Upper lobe of right lung (tissue), 1 donor: ENCODE measurements at regions not wholly inside any gene's neighbourhood (a gene's known extent, or its start where the extent isn't known, plus 50 kb on each side); places are given as distances from the start of the nearest gene placed in this dataset. TPM values are rescaled to one million over a fixed set of nuclear protein-coding genes. Genes with fewer than 3 reads are reported as not detected.
"Not testable (repeated sequence)": the region's sequence is repeated elsewhere in the genome, so short reads cannot be mapped to it uniquely, and the experiment has no call there.

Source experiments
- ATAC-seq: fragments of 200-7000 bp; cut with Tn5 transposase; one replicate; pipeline ENCODE4 v1.9.1; 2020; ENCODE audit warnings: mild to moderate bottlenecking, moderate library complexity
- DNase-seq: peaks from one replicate; pipeline ENCODE4 v3.0.0-alpha.2; 2020
- H3K27ac ChIP-seq: fragments of 200-600 bp; one replicate; pipeline ENCODE4 v1.8.0; 2022
- H3K27me3 ChIP-seq: fragments of 200-600 bp; one replicate; pipeline ENCODE4 v1.8.0; 2022; ENCODE audit warnings: mild to moderate bottlenecking
- H3K36me3 ChIP-seq: fragments of 200-600 bp; one replicate; pipeline ENCODE4 v1.8.0; 2022
- H3K4me1 ChIP-seq: fragments of 200-600 bp; one replicate; pipeline ENCODE4 v1.8.0; 2022
- H3K4me3 ChIP-seq: fragments of 200-600 bp; one replicate; pipeline ENCODE4 v1.8.0; 2022; ENCODE audit warnings: mild to moderate bottlenecking
- H3K9me3 ChIP-seq: fragments of 200-600 bp; one replicate; pipeline ENCODE4 v1.8.0; 2022
- intact Hi-C: fragments of 100-400 bp; cut with DNase I; formaldehyde crosslinking; loops from one replicate; pipeline ENCODE4 v1.11.0; 2022
- microRNA-seq: library from miRNA; unstranded; fragments of <30 nt; microRNA quantifications from one replicate; pipeline ENCODE4 v1.2.0, GENCODE V29; 2020; ENCODE audit warnings: borderline microRNAs expressed
- TF ChIP-seq, protein P1 (sequence below): fragments of 200-600 bp; IDR thresholded peaks from one replicate; pipeline ENCODE4 v1.8.0; 2022; ENCODE audit warnings: antibody characterized with exemption
- donor health status: DM: no; HTN: yes; CAD: no; lungs with severe emphysema.

DNA sequence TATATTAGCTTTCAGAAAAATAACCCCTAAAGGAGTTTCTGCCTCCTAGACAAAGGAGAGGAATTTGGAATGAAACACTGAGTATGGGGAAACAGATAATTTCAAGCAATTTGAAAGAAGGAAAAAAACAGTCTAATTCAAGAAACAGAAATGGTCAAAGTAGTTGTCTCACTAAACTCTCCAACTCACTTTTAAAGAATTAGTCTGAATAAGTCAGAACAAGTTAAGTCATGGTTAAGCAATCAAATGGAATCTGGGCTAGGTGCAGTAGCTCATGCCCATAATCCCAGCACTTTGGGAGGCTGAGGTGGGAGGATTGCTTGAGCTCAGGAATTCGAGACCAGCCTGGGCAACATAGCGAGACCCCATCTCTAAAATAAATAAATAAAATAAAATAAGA, 95.7 kb upstream of the GRIA3 start:
- ATAC-seq = no peak
- H3K9me3 ChIP-seq = no peaks in the 10 kb centered on the region
- intact Hi-C loops = no loop called here

DNA sequence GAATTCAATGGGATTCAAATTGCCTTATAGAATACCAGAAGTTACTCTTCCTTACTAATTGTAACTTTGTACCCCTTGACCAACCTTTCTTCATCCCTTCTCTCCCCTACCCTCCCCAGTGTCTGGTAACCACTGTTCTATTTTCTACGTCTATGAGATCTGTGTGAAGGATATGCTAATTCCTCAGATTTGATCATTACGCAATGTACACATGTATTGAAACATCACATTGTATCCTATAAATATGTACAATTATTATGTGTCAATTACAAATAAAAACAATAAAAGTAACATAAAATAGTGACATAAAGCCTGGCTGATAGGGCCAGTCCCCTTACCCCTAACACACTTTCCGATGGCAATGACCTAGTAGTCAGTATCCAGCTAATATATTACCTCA, 95.1 kb upstream of the GRIA3 start:
- intact Hi-C loops = no loop called here
- no peaks in the 10 kb centered on the region for H3K9me3 ChIP-seq
- H3K4me1 ChIP-seq = no peaks in the 10 kb centered on the region
- H3K27ac ChIP-seq = no peak overlapping the region
- H3K27me3 ChIP-seq = no peaks in the 10 kb centered on the region
- H3K36me3 ChIP-seq = no peaks in the 10 kb centered on the region
- no peak overlapping the region for H3K4me3 ChIP-seq
- DNase-seq (no peak), ATAC-seq (no peak)
- TF ChIP-seq, protein P1, sequence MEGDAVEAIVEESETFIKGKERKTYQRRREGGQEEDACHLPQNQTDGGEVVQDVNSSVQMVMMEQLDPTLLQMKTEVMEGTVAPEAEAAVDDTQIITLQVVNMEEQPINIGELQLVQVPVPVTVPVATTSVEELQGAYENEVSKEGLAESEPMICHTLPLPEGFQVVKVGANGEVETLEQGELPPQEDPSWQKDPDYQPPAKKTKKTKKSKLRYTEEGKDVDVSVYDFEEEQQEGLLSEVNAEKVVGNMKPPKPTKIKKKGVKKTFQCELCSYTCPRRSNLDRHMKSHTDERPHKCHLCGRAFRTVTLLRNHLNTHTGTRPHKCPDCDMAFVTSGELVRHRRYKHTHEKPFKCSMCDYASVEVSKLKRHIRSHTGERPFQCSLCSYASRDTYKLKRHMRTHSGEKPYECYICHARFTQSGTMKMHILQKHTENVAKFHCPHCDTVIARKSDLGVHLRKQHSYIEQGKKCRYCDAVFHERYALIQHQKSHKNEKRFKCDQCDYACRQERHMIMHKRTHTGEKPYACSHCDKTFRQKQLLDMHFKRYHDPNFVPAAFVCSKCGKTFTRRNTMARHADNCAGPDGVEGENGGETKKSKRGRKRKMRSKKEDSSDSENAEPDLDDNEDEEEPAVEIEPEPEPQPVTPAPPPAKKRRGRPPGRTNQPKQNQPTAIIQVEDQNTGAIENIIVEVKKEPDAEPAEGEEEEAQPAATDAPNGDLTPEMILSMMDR = no peak

More for the DNA sequence above, 95.7 kb upstream of the GRIA3 start:
- TF ChIP-seq, protein P1 = no peak
- DNase-seq = no peak
- no peaks in the 10 kb centered on the region for H3K4me1 ChIP-seq
- no peaks in the 10 kb centered on the region for H3K27me3 ChIP-seq
- H3K27ac ChIP-seq = no peak overlapping the region
- no peak overlapping the region for H3K4me3 ChIP-seq
- H3K36me3 ChIP-seq = no peaks in the 10 kb centered on the region

DNA sequence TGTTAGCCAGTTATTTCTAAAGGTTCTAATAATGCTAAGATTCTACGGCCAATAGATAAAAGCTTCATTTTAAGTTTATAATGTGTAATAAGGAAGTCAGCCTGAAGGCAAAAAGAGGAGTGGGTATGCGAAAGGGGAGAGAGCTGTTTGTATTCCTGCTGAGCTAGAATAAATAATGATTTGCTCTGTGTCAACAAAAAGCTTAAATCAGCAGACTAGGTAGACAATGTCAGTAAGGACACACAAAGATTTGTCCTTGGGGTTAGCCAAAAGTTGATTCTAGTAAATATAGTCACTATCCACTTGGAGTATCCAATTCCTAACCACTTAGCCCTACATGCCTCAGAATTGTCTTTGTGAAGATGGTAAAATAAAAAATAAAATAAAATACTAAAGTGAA, 90.3 kb upstream of the GRIA3 start:
- intact Hi-C loops = no loop called here
- no peaks in the 10 kb centered on the region for H3K27me3 ChIP-seq
- TF ChIP-seq, protein P1 = no peak
- H3K36me3 ChIP-seq = no peaks in the 10 kb centered on the region
- DNase-seq = no peak
- no peaks in the 10 kb centered on the region for H3K9me3 ChIP-seq
- H3K4me3 ChIP-seq = no peak overlapping the region
- H3K4me1 ChIP-seq = no peaks in the 10 kb centered on the region
- no peak overlapping the region for H3K27ac ChIP-seq
- ATAC-seq = no peak

DNA sequence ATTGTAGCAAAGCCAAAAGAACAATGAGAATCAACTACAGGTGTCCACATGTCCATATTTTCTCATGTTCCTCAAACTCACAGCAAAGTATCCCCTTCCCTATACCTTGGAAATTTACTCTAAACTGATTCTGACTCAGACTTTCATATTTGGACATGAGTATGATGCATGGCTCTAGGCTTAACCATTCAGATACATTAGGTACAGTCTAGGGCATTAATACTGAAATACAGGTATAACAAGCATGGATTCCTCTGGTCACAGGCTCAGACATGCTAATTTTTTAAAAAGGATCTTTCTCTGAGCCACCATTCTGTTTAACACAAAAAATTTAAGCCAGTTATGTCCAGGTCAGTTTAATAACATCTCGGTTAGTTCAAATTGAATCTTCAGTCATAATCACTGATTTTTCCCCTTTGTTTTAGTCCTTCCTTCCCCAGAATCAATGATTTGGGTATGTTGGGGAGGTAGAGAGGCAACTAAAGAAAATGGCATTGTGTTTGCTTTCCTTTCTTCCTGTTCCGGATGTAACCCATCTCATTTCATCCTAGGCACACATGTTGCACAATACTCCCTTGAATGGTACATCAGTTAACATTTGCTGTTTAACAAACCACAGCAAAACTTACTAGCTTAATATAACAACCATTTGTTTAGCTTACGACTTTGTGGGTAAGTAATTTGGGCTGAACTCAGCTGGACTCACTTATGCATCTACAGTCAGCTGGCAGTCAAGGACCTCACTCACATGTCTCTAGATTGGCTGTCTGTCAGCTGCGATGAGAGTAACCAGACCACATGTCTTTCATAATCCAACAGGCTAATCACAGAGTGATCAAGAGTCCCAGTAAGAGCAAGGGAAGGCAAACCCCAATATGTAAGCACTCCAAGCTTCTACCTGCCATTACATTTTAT, 75.3 kb upstream of the GRIA3 start:
- no peaks in the 10 kb centered on the region for H3K27me3 ChIP-seq
- H3K27ac ChIP-seq = no peak overlapping the region
- intact Hi-C loops = no loop called here

DNA sequence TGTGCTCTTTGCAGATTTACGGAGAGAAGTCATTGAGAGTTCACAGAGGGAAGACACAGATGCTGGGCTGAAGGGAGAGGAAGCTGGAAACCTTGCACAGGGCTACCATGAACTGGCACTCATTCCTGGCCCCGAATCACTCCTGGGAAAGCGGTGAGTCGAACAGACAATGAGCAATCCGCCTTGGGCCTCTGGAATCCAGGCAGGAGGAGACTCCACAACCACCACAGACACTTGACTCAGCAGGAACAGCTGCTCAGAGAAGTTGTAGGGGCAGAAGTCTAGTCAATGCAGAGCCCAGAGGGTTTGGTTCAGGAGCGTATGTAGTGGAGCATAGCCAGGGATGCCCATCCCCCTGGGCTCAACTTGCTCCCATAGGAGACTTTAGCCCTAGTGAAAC, 62.8 kb upstream of the GRIA3 start:
- no peaks in the 10 kb centered on the region for H3K36me3 ChIP-seq
- DNase-seq (no peak), ATAC-seq (no peak)
- no peaks in the 10 kb centered on the region for H3K27me3 ChIP-seq
- H3K27ac ChIP-seq = no peak overlapping the region
- no peaks in the 10 kb centered on the region for H3K4me1 ChIP-seq
- no peak overlapping the region for H3K4me3 ChIP-seq
- no peaks in the 10 kb centered on the region for H3K9me3 ChIP-seq
- TF ChIP-seq, protein P1 = no peak
- intact Hi-C loops = no loop called here

More for the DNA sequence above, 75.3 kb upstream of the GRIA3 start:
- Histone ChIP-seq H3K9me3 (no peaks in the 10 kb centered on the region), H3K4me1 (no peaks in the 10 kb centered on the region), H3K4me3 (no peak overlapping the region), H3K36me3 (no peaks in the 10 kb centered on the region)
- no peak for DNase-seq
- no peak for ATAC-seq
- TF ChIP-seq, protein P1 = no peak

DNA sequence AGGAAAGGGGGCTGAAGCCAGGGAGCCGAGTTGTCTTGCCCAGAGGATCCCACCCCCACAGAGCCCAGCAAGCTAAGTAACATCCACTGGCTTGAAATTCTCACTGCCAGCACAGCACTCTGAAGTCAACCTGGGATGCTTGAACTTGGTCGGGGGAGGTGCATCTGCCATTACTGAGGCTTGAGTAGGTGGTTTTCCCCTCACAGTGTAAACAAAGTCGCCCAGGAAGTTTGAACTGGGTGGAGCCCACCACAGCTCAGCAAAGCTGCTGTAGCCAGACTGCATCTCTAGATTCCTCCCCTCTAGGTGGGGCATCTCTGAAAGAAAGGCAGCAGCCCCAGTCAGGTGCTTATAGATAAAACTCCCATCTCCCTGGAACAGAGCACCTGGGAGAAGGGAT, 54.3 kb upstream of the GRIA3 start:
- DNase-seq, H3K4me1 ChIP-seq, H3K4me3 ChIP-seq, ATAC-seq, H3K27ac ChIP-seq, intact Hi-C loops, H3K36me3 ChIP-seq, H3K9me3 ChIP-seq, H3K27me3 ChIP-seq: not testable (repeated sequence)

Small RNAs in the stretch of these regions (microRNA-seq; reads per million reads assigned to microRNA genes)
- not detected for gene MIR3672
